ENCODE measurements at regions not wholly inside any gene's neighbourhood (a gene's known extent, or its start where the extent isn't known, plus 50 kb on each side); places are given as distances from the start of the nearest gene placed in this dataset.
A peak's percentile ranks its signal among the peaks of the same experiment; 100 is the strongest.

DNA sequence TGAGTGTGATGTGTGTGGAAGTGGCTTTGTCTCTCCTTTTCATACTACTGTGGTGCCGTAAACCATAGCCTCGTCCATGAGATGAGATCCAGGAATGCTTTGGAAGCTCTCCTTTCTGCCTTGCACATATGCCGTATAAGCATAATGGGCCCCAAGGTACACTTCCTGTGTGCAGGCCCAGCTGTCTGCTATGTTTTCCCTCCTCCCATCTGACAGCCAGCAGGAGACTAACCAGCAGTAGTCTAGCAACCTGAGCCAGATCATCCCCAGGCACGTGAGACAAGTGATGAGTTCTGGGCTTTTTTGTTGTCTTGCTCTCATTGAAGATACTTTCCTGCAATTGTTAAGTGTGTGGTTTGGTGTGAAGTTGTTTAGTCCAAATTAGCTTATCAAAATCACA, 555.5 kb upstream of the LRRTM4 start:
- Histone ChIP-seq H3K18ac (ENCODE audit: insufficient read length, low read depth, low read length) (no peak overlapping the region), H3K9ac (ENCODE audit: extremely low read depth, insufficient read length, low read length) (no peak overlapping the region), H2BK120ac (ENCODE audit: low read depth, low read length, poor library complexity, severe bottlenecking) (no peak overlapping the region), H4K8ac (replicated peaks; ENCODE audit: insufficient read length, low read depth, low read length) (no peak overlapping the region), H4K5ac (ENCODE audit: insufficient read length, low read depth, low read length) (no peak overlapping the region), H2AK5ac (ENCODE audit: insufficient read length, low read length) (no peak overlapping the region), H2BK15ac (ENCODE audit: low read depth, low read length) (no peak overlapping the region), H2BK20ac (ENCODE audit: low read depth, low read length, poor library complexity, severe bottlenecking) (no peak overlapping the region), H3K27me3 (ENCODE audit: insufficient read depth, low read length) (no peaks in the 10 kb centered on the region), H3K27ac (ENCODE audit: insufficient read length, low read depth, low read length) (no peak overlapping the region), H3K4me2 (ENCODE audit: insufficient read depth, insufficient read length, low read length) (no peak overlapping the region), H3K79me1 (ENCODE audit: insufficient read depth, low read depth, low read length, poor library complexity, severe bottlenecking) (no peaks in the 10 kb centered on the region), H3T11ph (ENCODE audit: low read length) (no peak overlapping the region), H2BK5ac (ENCODE audit: insufficient read length, low read length) (no peak overlapping the region), H2BK12ac (ENCODE audit: insufficient read length, low read depth, low read length) (no peak overlapping the region), H3K4ac (ENCODE audit: low read depth, low read length) (no peak overlapping the region), H3K14ac (ENCODE audit: insufficient read depth, low read length) (no peak overlapping the region), H3K9me3 (ENCODE audit: control insufficient read depth, low read depth, low read length) (no peaks in the 10 kb centered on the region), H3K56ac (ENCODE audit: insufficient read length, low read depth, low read length) (no peak overlapping the region), H4K20me1 (ENCODE audit: control insufficient read depth, insufficient read depth, insufficient read length) (no peaks in the 10 kb centered on the region), H2AFZ (ENCODE audit: low read length) (no peak overlapping the region), H3K4me1 (ENCODE audit: insufficient read depth, low read length) (no peaks in the 10 kb centered on the region), H3K79me2 (ENCODE audit: insufficient read depth, low read length) (no peaks in the 10 kb centered on the region), H3K23me2 (ENCODE audit: insufficient read length, low read depth, low read length, poor library complexity, severe bottlenecking) (no peaks in the 10 kb centered on the region), H3K23ac (ENCODE audit: insufficient read length, low read depth, low read length) (no peak overlapping the region), H4K91ac (ENCODE audit: insufficient read length, low read depth, low read length) (no peak overlapping the region)
- no peak overlapping the region for H3K4me3 Mint-ChIP-seq
- H3K4me1 Mint-ChIP-seq: peaks cover 6% of the 10 kb centered on the region in 2 experiments
- DNase-seq: no peak
- H3K9me3 Mint-ChIP-seq: peaks cover 0 to 3% of the 10 kb centered on the region in 2 experiments; a peak in 2 of 5 replicates
- WGBS (ENCODE audit: extremely low coverage, insufficient read length, low lambda C conversion rate): no CpG with 5 or more reads among the region's 4 CpGs
- no peaks in the 10 kb centered on the region for H3K27me3 Mint-ChIP-seq (ENCODE audit: low read depth)
- peaks cover 0 to 4% (median 0%) of the 10 kb centered on the region in 3 experiments; a peak in 1 of 7 replicates for H3K36me3 Mint-ChIP-seq (ENCODE audit: insufficient read depth in 1 of 3, low read depth in 3 of 3)
- TF ChIP-seq, protein P1, sequence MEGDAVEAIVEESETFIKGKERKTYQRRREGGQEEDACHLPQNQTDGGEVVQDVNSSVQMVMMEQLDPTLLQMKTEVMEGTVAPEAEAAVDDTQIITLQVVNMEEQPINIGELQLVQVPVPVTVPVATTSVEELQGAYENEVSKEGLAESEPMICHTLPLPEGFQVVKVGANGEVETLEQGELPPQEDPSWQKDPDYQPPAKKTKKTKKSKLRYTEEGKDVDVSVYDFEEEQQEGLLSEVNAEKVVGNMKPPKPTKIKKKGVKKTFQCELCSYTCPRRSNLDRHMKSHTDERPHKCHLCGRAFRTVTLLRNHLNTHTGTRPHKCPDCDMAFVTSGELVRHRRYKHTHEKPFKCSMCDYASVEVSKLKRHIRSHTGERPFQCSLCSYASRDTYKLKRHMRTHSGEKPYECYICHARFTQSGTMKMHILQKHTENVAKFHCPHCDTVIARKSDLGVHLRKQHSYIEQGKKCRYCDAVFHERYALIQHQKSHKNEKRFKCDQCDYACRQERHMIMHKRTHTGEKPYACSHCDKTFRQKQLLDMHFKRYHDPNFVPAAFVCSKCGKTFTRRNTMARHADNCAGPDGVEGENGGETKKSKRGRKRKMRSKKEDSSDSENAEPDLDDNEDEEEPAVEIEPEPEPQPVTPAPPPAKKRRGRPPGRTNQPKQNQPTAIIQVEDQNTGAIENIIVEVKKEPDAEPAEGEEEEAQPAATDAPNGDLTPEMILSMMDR (conservative IDR thresholded peaks at IDR 0.05): no peak
- H3K27ac Mint-ChIP-seq: peak overlapping the region in 1 of 3 experiments; percentile 25; a peak in 1 of 7 replicates

Measured in H9 (cell line).